IgD-negative memory B cell (primary cell): ENCODE measurements at regions not wholly inside any gene's neighbourhood (a gene's known extent, or its start where the extent isn't known, plus 50 kb on each side); places are given as distances from the start of the nearest gene placed in this dataset.

ENCODE experiments used
- H3K27ac Mint-ChIP-seq, 3 donors: one replicate each; pipeline ENCODE4 v1.8.0; 2020 to 2022; ENCODE audit warnings: mild to moderate bottlenecking in 3 of 3, mixed read lengths in 3 of 3, moderate library complexity in 1 of 3
- H3K27me3 Mint-ChIP-seq: one replicate; pipeline ENCODE4 v1.8.0; 2021; ENCODE audit warnings: mixed read lengths
- H3K36me3 Mint-ChIP-seq: one replicate; pipeline ENCODE4 v1.8.0; 2020; ENCODE audit warnings: mild to moderate bottlenecking, mixed read lengths
- H3K4me1 Mint-ChIP-seq, 3 donors: one replicate each; pipeline ENCODE4 v1.8.0; 2020 to 2022; ENCODE audit warnings: mixed read lengths in 3 of 3, mild to moderate bottlenecking in 1 of 3
- H3K4me3 Mint-ChIP-seq, 4 donors: one replicate each; pipeline ENCODE4 v1.8.0; 2020 to 2022; ENCODE audit warnings: mild to moderate bottlenecking in 4 of 4, mixed read lengths in 4 of 4, moderate library complexity in 3 of 4
- H3K9me3 Mint-ChIP-seq, 3 donors: one replicate each; pipeline ENCODE4 v1.8.0; 2020 to 2021; ENCODE audit warnings: mixed read lengths in 3 of 3, mild to moderate bottlenecking in 1 of 3

DNA sequence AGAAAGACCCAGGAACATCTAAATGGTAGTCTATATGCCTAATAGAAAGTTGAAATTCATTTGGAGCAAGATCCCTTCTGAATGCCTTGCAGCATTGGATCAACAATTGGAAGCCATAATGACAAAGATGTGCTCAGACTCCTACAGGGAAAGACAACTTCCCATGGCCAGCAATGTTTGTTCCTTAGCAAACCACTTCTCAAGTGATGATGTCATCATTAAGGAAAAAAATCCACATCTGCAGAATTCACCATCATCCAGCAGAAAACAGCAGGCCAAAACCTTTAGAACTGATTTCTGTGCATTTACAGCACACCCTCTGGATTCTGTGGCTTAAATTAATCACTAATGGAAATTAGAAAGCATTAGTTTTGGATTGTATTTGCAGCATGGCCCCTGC lies 82.4 kb upstream of the ZIC3 start:
- peaks cover 4% of the 10 kb centered on the region for H3K27me3 Mint-ChIP-seq
- H3K27ac Mint-ChIP-seq, result no peak overlapping the region
- no peak overlapping the region for H3K4me3 Mint-ChIP-seq
- no peaks in the 10 kb centered on the region for H3K36me3 Mint-ChIP-seq
- no peaks in the 10 kb centered on the region for H3K4me1 Mint-ChIP-seq
- H3K9me3 Mint-ChIP-seq, result peaks cover 0 to 5% (median 0%) of the 10 kb centered on the region in 3 donors

- H3K27me3 Mint-ChIP-seq, result peaks cover 4% of the 10 kb centered on the region
- no peak overlapping the region for H3K27ac Mint-ChIP-seq
- no peak overlapping the region for H3K4me3 Mint-ChIP-seq
- H3K36me3 Mint-ChIP-seq, result no peaks in the 10 kb centered on the region
- H3K4me1 Mint-ChIP-seq, result no peaks in the 10 kb centered on the region
- H3K9me3 Mint-ChIP-seq, result peaks cover 0 to 5% (median 0%) of the 10 kb centered on the region in 3 donors
Measured at GRCh38 chrX:137482136-137482535, 83.8 kb upstream of the ZIC3 start.

DNA sequence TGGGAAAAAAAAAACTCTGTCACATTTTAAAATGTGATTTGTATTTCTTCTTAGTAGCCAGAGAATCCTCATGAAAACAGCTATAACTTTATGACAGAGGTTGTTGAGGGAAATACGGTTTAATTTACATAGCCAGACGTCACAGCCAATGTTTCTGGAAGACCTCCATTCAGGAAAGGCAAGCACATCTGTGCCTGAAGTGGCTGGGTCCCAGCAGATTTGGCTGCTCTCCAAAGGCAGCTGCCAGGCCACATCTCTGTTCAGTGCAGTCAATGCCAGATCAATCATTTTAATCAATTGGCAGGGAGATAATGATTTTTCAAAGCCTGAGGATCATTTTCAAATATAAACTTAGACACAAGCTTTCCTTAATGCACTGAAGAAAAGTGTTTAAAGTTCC lies 86.5 kb upstream of the ZIC3 start:
- Mint-ChIP-seq H3K27me3 (peaks cover 4% of the 10 kb centered on the region), H3K4me1 (no peaks in the 10 kb centered on the region), H3K36me3 (no peaks in the 10 kb centered on the region), H3K9me3 (no peaks in the 10 kb centered on the region), H3K4me3 (no peak overlapping the region), H3K27ac (no peak overlapping the region)

GRCh38 chrX:137441711-137442110 lies 124.2 kb upstream of the ZIC3 start:
- Mint-ChIP-seq H3K9me3 (peaks cover 0 to 12% (median 1%) of the 10 kb centered on the region in 3 donors), H3K27ac (no peak overlapping the region), H3K27me3 (peaks cover 3% of the 10 kb centered on the region), H3K4me1 (no peaks in the 10 kb centered on the region), H3K36me3 (no peaks in the 10 kb centered on the region), H3K4me3 (no peak overlapping the region)

- peaks cover 0 to 19% (median 2%) of the 10 kb centered on the region in 3 donors for H3K9me3 Mint-ChIP-seq
- no peaks in the 10 kb centered on the region for H3K4me1 Mint-ChIP-seq
- H3K27ac Mint-ChIP-seq, result no peak overlapping the region
- H3K4me3 Mint-ChIP-seq, result no peak overlapping the region
- H3K36me3 Mint-ChIP-seq, result no peaks in the 10 kb centered on the region
- peaks cover 12% of the 10 kb centered on the region for H3K27me3 Mint-ChIP-seq
Measured at GRCh38 chrX:137432609-137433008, 133.3 kb upstream of the ZIC3 start.

DNA sequence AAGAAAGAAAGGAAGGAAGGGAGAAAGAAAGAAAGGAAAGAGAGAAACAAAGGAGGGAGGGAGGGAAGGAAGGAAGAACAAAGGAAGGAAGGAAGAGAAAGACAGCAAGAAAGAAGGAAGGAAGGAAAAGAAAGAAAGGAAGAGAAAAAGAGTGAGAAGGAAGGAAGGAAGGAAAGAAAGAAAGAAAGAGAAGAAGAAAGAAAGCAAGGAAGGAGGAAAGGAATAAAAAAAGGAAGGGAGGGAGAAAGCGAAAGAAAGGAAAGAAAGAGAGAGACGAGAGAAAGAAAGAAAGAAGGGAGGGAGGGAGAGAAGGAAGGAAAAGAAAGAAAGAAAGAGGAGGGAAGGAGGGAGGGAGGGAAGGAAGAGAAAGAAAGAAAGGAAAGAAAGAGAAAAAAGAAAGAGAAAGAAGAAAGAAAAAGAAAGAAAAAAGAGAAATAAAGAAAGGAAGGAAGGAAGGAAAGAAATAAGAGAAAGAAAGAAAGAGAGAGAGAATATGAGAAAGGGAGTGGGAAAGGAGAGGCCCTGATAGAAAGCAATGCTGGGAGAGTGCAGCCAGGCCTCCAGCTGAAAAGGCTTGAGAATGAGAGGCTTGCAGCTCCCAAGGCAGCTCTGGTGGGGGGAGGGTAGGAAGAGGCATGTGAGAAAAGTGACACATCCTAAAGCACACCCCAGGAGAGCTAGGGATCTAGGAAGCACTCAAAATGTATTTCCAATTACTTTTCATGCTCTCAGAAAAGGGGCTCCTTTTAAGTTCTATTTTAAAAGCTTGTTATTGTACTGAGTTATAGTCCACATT lies 134.0 kb upstream of the ZIC3 start:
- Mint-ChIP-seq H3K36me3 (no peaks in the 10 kb centered on the region), H3K27me3 (peaks cover 15% of the 10 kb centered on the region), H3K9me3 (peaks cover 0 to 19% (median 2%) of the 10 kb centered on the region in 3 donors), H3K4me3 (no peak overlapping the region), H3K27ac (no peak overlapping the region), H3K4me1 (no peaks in the 10 kb centered on the region)

GRCh38 chrX:137430984-137431475 lies 134.9 kb upstream of the ZIC3 start:
- Mint-ChIP-seq H3K4me1 (peaks cover 0 to 2% (median 0%) of the 10 kb centered on the region in 3 donors), H3K27me3 (peaks cover 20% of the 10 kb centered on the region), H3K27ac (peak overlapping the region in 1 of 3 donors; percentile 32), H3K4me3 (no peak overlapping the region), H3K36me3 (no peaks in the 10 kb centered on the region), H3K9me3 (peaks cover 4 to 15% (median 4%) of the 10 kb centered on the region in 3 donors)

DNA sequence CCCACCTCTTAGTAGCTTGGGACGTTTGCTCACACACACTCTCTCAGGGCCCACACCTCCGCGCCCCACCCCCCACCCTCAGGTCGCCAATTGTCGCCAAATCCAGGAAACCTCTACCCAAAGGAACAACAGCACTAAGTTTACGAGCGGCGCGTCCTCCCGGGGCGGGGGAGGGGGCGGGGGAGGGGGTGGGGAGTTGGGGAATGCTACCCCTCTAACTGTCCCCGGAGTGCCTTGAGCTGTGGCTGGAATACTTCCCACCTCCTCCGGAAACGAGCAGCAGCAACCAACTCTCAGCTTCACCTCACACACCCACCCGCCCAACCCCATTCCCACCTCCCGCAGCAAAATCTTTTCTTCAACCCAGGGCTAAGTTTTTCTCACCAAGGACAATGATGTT lies 135.6 kb upstream of the ZIC3 start:
- H3K36me3 Mint-ChIP-seq, result no peaks in the 10 kb centered on the region
- peaks cover 2 to 12% (median 4%) of the 10 kb centered on the region in 3 donors for H3K9me3 Mint-ChIP-seq
- H3K4me1 Mint-ChIP-seq, result peaks cover 0 to 2% (median 0%) of the 10 kb centered on the region in 3 donors
- H3K4me3 Mint-ChIP-seq, result no peak overlapping the region
- H3K27ac Mint-ChIP-seq, result no peak overlapping the region
- peaks cover 25% of the 10 kb centered on the region for H3K27me3 Mint-ChIP-seq

- Mint-ChIP-seq H3K4me1 (peaks cover 0 to 2% (median 0%) of the 10 kb centered on the region in 3 donors), H3K36me3 (no peaks in the 10 kb centered on the region), H3K4me3 (peak overlapping the region in 1 of 4 donors; percentile 27), H3K27me3 (peaks cover 35% of the 10 kb centered on the region), H3K9me3 (peaks cover 2 to 5% (median 4%) of the 10 kb centered on the region in 3 donors), H3K27ac (peak overlapping the region in 1 of 3 donors; percentile 23)
Measured at GRCh38 chrX:137428766-137429591, 136.9 kb upstream of the ZIC3 start.

DNA sequence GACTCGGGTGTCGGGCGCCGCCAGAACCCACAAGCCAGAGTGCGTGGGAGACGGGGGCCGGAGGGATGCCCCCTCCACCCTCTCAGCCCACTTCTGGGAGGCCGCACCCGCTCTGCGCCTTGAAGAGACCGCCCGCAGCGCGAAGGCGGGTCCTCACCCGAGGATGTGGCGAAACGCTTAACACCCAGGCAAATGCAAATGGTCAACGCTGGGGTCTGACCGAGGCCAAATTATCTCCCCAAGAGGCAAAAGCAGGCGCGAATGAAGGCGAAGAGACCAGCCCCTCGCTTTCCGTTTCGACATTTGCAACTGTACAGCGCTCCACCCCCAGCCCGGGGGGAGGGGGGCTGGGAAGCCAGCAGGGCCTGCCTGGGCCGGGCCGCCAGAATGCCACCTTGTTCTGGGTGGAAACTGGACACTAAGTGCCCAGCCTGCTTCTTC lies 137.7 kb upstream of the ZIC3 start:
- Mint-ChIP-seq H3K4me1 (peaks cover 0 to 2% (median 0%) of the 10 kb centered on the region in 3 donors), H3K36me3 (no peaks in the 10 kb centered on the region), H3K27ac (no peak overlapping the region), H3K4me3 (peak overlapping the region in 3 of 4 donors; percentile 55 to 82 (median 65)), H3K27me3 (peaks cover 36% of the 10 kb centered on the region), H3K9me3 (peaks cover 2 to 8% (median 4%) of the 10 kb centered on the region in 3 donors)

- H3K27ac Mint-ChIP-seq, result no peak overlapping the region
- H3K36me3 Mint-ChIP-seq, result no peaks in the 10 kb centered on the region
- peaks cover 0 to 2% (median 0%) of the 10 kb centered on the region in 3 donors for H3K4me1 Mint-ChIP-seq
- peak overlapping the region in 2 of 4 donors; percentile 55 to 82 for H3K4me3 Mint-ChIP-seq
- peaks cover 2 to 8% (median 4%) of the 10 kb centered on the region in 3 donors for H3K9me3 Mint-ChIP-seq
- H3K27me3 Mint-ChIP-seq, result peaks cover 37% of the 10 kb centered on the region
Measured at GRCh38 chrX:137427816-137428215, 138.1 kb upstream of the ZIC3 start.

DNA sequence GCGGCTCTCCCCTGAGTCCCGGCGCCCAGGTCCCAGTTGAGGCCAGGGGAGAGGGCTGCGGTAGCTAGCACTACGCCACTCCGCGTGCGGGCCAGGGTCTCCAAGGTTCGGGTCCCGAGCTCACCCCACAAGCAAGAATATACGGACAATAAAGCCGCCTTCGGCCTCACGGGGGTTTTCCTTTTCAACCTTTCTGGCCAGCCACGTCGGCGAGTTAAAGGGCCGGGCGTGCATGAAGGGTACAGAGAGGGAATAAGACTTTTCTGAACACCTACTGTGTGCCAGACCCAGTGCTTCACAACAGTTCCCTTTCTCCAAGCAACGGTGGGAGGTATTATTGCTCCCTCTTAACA lies 138.5 kb upstream of the ZIC3 start:
- no peaks in the 10 kb centered on the region for H3K36me3 Mint-ChIP-seq
- peaks cover 38% of the 10 kb centered on the region for H3K27me3 Mint-ChIP-seq
- peaks cover 0 to 2% (median 0%) of the 10 kb centered on the region in 3 donors for H3K4me1 Mint-ChIP-seq
- H3K4me3 Mint-ChIP-seq, result no peak overlapping the region
- H3K9me3 Mint-ChIP-seq, result peaks cover 2 to 8% (median 4%) of the 10 kb centered on the region in 3 donors
- H3K27ac Mint-ChIP-seq, result no peak overlapping the region

- Mint-ChIP-seq H3K4me3 (no peak overlapping the region), H3K36me3 (no peaks in the 10 kb centered on the region), H3K27me3 (peaks cover 38% of the 10 kb centered on the region), H3K9me3 (peaks cover 2 to 8% (median 4%) of the 10 kb centered on the region in 3 donors), H3K27ac (no peak overlapping the region), H3K4me1 (peaks cover 0 to 2% (median 0%) of the 10 kb centered on the region in 3 donors)
Measured at GRCh38 chrX:137426695-137427425, 139.1 kb upstream of the ZIC3 start.

- Mint-ChIP-seq H3K27me3 (peaks cover 44% of the 10 kb centered on the region), H3K4me1 (peaks cover 0 to 2% (median 0%) of the 10 kb centered on the region in 3 donors), H3K36me3 (no peaks in the 10 kb centered on the region), H3K4me3 (no peak overlapping the region), H3K27ac (peak overlapping the region in 1 of 3 donors; percentile 46), H3K9me3 (peaks cover 2 to 6% (median 4%) of the 10 kb centered on the region in 3 donors)
Measured at GRCh38 chrX:137425986-137426385, 139.9 kb upstream of the ZIC3 start.
